NCI-H2107 treated with DMSO at 0.1 percent for 48 hours (cell line): ENCODE measurements at regions not wholly inside any gene's neighbourhood (a gene's known extent, or its start where the extent isn't known, plus 50 kb on each side); places are given as distances from the start of the nearest gene placed in this dataset.
"Not testable (repeated sequence)": the region's sequence is repeated elsewhere in the genome, so short reads cannot be mapped to it uniquely, and the experiment has no call there.

Experiments
- DNase-seq: peaks from one replicate; lab custom pipeline; 2025; ENCODE audit not compliant: unreplicated experiment; lab: John Stamatoyannopoulos, UW

DNA sequence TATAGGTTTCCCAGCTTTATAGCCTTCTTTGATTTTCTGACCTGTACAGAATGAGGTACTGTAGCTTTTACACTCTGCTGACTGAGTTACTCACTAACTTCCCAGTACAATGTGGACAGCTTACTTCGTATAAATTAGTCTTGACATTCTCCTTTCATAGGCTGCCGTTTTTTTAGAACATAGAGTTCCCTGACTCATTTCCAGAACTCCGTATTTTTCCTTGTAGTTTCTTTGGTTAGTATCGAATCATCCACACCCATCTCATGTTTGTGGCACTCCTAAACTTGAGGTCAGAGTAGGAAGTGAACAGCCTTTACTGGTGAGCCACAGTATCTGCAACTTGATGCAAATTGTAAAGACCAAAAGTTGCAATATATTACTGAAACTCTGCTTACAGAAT is 303.9 kb downstream of the SLITRK5 start:
- no peak for DNase-seq

DNA sequence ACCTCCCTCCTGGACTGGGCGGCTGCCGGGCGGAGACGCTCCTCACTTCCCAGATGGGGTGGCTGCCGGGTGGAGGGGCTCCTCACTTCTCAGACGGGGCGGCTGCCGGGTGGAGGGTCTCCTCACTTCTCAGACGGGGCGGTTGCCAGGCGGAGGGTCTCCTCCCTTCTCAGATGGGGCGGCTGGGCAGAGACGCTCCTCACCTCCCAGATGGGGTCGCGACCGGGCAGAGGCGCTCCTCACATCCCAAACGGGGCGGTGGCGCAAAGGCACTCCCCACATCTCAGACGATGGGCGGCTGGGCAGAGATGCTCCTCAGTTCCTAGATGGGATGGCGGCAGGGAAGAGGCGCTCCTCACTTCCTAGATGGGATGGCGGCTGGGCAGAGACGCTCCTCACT is 305.5 kb downstream of the SLITRK5 start:
- not testable (repeated sequence) for DNase-seq

DNA sequence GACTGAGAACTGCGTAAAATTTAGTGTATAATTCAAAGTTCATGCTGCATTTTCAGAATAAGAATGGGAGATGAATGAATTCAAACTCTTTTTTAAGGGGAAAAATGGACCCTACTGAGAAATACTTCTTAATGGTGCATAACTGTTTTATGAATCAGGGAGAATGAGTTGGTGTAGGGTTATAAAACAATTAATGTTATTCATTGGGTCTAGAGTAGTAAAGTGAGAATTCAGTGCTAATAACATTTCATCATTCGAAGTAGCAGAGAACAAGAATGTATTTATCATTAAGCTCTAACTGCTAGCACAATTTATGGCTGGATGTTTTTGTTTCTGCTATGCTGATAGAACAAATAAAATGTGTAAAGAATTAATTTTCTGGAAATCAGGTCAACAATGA is 310.2 kb downstream of the SLITRK5 start:
- no peak for DNase-seq

DNA sequence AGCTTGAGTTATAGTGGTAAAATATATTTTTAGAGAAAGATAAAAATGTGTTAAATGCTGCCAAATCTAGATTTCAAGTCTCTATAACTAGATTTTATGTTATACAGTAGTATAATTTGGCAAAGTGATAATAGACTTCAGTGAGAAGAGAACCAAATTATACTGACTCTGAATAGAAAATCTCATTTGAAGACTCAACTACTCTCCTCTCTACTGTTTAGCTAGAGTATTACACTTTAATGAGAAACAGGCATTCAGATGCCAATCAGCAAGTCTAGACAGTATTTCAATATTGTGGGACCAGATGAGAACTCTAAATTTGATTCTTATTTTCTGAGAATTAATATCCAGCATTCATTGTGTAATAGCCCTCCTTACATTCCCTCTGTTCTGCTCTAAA is 311.2 kb downstream of the SLITRK5 start:
- no peak for DNase-seq

DNA sequence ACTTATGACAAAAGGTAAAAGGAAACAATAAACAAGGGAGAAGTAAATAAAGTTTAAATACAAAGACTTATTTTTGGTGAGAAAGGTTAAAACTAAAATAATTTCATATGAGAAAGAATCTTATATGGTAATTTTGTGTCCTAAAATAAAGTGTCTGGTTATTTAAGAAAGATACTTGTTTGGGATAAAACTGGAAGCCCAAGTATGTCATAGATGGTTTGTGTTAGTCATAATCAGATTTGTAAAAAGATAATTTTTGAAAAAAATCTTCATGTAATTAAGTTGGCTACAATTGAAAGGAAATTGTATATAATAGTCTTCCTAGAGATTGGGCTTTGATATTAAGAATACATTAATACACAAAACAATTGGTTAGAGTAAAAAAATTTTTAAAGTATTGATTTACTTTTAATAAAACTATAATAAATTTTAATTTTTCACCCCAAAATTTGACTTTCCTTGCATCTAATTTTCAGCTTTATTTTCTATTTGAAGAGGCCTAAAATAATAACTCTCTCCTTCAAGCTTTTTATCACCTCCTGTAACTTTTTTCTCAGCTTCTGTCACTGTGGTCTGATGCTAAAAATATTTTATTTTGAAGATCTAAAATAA is 315.6 kb downstream of the SLITRK5 start:
- no peak for DNase-seq

DNA sequence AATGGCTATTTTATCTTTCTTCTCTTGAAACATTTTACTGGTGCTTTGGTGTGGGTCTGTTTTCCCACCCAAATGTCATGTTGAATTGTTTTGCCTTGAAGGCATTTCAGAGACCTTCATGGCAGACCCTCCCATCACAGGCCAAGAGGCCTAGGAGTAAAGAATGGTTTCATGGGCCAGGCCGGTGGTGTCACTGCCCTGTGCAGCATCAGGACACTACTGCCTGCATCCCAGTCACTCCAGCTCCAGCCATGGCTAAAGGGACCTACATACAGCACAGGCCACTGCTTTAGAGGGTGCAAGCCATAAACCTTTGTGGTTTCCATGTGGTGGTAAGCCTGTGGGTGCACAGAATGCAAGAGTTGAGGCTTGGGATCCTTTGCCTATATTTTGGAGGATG is 326.9 kb downstream of the SLITRK5 start:
- DNase-seq: no peak

DNA sequence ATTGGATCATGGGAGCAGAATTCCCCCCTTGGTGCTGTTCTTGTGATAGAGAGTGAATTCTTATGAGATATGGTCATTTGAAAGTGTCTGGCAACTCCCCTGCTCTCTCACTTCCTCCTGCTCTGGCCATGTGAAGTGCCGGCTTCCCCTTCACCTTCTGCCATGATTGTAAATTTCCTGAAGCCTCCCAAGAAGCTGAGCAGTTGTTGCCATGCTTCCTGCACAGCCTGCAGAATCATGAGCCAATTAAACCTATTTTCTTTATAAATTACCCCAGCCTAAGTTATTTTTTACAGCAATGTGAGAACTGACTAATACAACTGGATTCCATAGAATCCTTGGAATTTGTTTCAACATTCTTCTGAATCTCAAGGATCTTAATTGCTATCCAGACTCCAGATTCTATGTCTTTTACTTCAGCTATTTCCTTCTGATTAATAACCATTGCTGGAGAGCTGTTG is 328.1 kb downstream of the SLITRK5 start:
- DNase-seq: no peak

DNA sequence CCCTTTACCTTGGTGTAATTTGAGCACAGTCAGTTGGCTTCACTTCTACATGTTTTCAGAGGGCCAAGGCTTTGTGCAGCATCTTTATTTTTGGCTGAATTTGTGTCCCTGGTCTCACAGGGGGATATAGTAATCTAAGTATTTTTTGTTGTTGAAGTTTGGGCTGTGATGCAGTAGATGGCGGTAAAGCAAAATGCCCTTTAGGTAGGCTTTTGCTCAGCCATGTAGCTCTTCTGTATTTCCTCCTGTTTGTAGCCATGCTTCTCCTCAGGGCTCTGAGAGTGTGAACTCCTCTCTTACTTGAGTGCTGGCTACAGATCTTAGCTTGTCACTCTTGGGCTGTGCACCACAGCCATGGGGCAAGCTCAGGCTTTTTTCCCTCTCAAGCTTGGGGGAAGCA is 328.6 kb downstream of the SLITRK5 start:
- DNase-seq: no peak

DNA sequence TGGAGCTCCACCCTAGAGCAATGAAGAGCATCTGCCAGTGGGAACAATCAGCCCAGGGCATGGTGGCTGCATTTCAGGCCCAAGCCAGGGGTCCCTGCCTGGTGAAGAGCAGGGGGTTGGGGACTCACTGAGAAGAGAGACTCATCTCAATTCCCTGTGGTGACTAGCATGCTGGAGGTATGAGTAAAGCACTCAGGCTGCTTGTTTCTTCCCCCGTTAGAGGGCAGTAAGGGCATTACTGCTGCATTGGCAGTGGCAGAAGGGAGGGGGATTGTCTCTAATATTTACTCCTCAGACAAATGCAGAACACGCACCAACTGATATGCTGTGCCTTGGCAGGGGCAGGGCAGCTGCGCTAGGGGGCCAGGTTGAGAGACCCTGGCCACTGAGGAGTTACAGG is 329.1 kb downstream of the SLITRK5 start:
- no peak for DNase-seq

DNA sequence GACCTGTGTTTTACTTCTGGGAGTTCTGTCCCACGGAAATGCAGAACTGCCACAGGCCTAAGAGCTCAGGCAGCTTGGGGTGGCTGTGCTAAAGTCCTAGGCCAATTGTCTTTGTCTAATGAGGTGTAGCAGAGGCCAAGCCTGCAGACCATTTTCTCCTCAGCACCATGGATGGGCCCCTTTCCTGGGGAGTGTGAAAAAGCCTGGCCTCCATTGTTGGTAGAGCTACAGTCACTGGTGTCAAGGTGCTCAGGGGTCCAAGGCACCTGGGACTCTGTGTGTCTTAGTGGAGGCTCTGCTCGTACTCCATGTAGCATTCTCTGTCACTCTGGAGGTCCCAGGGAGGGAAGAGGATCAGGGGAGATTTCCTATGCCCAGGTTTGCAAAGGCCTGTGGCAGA is 329.6 kb downstream of the SLITRK5 start:
- no peak for DNase-seq

DNA sequence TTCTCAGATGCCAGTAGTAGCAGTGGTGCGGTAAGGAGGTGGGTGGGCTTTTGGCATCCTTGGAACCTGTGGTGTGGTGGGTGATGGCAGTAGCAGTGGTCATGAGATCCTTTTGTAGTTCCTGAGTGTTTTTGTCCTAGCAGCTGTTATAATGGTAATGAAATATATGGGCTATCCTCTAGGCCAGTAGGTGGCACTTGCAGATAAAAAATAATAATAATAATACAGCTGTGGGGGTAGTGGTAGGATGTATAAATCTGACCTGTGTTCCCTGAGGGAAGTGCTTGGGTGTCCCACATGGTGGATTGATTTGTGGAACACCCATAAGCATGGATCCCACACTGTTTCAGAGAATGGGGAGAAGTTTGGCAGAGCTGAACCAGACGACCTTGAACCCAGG is 334.0 kb downstream of the SLITRK5 start:
- DNase-seq: no peak

DNA sequence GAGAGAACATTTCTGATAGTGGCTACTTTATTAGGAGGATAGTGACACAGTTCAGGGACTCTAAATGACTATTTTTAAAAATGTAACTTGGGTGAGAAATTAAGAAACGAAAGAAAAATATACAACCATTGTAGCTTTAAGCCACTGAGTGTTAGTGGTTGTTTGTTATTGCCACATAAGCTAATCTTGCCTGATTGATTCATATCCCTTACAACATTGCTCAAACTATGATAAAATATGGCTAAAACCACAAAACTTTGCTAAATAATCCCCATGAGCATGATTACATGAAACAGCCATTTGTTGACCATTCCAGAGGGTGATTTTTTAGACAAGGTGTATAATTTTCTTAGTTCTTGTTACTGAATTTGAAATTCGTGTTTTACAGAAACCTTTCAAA is 343.4 kb downstream of the SLITRK5 start:
- no peak for DNase-seq

DNA sequence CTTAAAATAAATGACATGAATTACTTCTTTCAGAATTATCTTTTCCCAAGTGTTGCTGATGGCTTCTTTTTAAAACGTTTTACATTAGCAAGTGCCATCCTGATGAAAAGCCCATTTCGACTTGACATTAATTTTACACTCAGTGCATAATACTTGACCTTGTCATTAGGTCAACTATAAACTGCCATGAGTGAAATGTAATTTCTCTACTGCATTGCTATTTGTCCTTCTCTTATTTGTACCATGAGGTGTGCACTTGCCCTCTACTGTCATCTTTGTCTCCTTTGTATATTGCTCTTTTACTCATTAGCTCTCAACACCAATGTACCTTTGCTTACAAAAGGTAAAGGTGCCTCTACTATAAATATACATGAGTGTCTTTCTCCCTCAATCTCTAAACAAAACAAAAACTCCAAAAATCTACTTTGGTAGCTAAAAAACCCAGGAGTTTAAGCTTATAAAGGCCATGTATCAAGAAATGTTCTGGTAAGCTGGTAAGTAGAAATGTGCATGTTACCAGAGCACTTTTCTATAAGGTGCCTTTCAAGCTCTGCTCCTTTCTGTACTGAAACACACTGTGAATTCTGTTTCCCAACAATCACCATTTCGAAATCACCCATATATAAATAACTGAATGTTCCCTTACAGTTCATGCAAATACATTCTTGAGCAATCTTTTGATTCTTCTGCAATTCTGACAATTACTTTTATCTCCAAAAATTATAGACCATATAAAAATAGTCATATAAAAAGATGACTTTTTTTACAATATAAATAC is 351.4 kb downstream of the SLITRK5 start:
- DNase-seq: no peak

DNA sequence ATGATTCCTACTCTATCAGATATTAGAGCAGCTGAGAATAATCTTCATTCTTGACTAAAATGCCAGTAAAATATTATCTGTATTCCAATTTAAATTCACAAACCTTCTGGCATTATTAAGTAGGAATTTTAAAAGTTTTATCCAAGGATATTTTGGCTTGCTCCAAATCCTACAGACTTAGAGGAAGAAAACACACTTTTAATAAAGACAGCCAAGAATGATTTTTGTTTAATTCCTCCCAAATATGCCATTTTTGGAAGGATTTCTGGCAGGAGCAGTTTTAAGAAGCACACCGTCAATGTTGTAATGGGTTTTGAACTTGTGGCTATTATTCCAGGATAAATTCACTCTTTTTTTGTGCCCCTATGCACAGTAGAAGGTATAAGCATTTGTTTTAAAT is 355.1 kb downstream of the SLITRK5 start:
- no peak for DNase-seq

DNA sequence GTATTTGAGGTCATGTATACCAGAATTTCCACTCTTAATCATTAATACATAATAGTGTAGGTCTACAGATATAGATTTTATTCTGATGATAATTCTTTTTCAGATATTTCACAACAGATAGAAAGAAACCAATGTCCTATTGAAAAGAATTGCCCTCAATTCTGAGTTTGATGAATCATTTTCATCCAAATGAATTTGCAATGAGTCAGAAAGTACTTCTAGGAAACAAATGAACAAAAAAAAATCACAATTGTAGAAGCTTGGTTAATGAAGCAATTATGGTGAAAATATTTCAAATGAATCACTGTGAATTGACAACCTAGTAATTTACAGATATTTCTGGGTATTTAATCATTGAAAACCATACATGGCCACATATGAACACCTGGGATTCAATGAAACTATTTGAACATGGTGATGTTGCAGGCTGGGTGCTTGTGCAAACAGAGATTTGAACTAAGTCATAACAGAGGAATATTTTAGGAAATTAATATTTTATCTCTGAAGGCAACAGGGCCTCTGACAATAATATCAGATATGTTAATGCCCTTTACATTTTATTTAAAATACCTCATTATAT is 360.9 kb downstream of the SLITRK5 start:
- DNase-seq: no peak

DNA sequence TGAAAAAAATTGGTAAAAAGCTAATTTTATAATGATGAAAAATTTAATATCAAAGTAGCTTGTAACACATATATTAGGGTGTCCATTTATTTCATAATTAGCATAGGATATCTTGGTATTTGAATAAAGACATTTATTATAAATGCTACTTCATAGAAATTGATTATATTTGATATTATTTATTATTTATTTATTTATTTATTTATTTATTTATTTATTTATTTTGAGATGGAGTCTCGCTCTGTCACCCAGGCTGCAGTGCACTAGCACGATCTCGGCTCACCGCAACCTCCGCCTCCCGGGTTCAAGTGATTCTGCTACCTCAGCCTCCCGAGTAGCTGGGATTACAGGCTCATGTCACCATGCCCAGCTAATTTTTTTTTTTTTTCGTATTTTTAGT is 365.0 kb downstream of the SLITRK5 start:
- not testable (repeated sequence) for DNase-seq

DNA sequence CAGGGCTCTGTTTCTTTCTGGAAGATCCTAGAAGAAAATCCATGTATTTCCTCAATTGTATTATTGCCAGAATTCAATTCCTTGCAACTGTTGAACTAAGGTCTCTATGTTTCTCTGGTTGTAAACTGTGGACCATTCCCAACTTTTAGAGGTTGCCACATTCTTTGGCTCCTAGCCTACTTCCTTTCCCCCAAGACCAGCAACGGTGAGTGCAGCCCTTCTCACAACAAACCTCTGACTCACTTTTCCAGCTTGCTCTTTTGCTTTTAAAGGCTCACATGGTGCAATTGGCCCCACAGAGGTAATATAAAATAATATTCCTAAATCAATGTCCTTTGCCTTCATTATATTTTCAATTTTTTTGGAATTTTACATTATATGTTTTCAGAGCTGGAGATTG is 371.3 kb downstream of the SLITRK5 start:
- DNase-seq: no peak

DNA sequence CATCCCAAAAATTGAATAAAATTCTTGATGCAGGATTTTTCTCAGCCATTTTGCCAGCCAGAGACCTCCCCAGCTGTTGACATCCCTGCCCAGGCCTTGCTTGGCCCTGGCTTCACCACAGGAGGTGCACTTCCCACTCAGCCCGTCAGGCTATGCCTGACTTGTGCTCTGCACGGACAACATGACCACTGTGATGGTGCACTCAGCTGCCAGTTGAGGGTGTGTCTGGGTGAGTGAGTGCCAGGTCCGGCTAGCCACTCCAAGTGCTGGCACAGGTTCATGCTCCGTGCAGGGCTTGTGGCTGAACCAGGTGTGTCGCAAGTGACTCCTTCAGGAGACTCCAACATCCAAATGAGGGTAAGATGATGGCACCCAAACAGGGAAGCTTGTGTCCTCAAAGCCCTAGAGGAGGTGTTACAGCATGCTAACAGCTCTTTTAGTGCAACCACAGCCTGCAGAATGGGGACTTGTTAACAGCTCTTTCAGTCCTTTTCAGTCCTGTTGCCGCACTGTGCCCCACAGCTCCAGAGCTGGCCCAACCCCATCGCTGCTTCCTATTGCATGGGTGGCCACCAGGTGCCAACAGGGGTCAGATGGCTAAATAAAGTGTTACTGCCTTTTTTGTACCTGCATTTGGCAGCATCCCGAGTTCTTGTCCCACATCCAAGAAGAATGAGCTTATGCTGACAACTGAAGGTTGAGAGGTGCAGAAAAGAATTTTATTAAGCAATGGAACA is 380.7 kb downstream of the SLITRK5 start:
- DNase-seq: no peak

DNA sequence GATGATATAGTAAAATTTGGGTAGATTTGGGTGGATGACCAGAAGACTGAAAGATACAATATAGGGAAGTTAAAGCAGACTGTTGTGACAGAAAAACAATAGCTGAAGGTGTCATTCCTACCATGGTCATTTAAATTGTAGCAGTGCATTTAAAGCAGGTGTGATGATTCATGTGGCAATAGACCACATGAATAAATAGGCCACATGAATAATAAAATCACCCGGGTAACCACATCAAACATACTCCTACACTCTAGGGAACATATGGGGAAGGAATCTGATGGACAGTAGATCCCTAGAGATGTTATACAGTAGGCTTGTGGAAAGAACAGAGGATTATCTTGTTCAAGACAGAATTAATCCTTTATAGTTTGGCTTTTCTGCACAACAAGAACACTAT is 392.6 kb downstream of the SLITRK5 start:
- DNase-seq: no peak

DNA sequence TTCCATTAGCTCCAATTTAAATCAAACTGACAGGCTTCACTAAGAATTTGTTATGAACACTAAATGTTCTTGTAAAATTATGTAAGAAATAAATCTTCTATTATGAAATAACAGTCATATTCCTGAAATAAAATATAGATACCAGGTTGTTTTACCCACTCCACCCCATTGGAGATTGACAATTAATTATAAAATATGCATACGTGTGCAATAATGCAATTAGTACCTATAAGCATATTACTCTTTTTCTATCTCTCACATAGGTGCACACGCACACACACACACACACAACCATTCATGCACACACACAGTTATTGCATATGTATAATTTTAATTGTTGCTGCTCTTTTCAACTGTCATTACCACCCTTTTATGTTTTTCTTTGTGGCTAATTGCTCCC is 395.7 kb downstream of the SLITRK5 start:
- DNase-seq: no peak

DNA sequence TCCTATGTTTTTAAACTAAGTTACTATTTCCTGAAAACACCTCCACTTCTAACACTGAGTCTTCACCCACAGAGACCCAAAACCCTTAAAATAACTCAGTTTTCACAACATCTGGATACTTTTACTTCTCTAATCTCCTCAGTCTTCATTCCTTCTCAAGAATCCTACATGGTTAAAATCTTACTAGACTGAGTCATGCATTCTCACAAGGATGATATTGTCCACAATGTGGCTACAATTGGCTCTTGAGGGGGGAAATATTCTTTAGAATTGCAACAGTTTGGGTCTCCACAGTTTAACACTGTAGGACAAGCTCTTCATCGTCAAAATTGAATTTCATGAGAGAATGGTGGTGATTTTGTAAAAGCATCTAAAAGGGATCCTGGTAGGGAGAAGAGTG is 397.1 kb downstream of the SLITRK5 start:
- no peak for DNase-seq

DNA sequence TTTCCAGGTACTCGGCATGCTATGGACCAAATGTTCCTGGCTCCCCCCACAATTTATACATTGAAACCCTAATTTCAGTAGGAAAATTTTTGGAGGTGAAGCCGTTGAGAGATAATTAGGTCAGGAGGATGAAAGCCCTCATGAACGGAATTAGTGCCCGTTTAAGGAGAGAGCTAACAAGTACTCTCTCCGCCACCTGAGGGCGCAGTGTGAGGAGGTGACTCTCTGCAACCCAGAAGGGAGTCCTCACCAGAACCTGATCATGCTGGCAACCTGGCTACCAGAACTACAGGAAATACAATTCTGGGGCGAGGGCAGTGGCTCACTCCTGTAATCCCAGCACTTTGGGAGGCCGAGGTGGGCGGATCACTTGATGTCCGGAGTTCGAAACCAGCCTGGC is 397.8 kb downstream of the SLITRK5 start:
- no peak for DNase-seq
